NCI-H524 (cell line): ENCODE measurements at regions not wholly inside any gene's neighbourhood (a gene's known extent, or its start where the extent isn't known, plus 50 kb on each side); places are given as distances from the start of the nearest gene placed in this dataset.
A peak's percentile ranks its signal among the peaks of the same experiment; 100 is the strongest.
"Not testable (repeated sequence)": the region's sequence is repeated elsewhere in the genome, so short reads cannot be mapped to it uniquely, and the experiment has no call there.

Experiments used
- DNase-seq, 2 experiments: peaks; one replicate each; lab custom pipeline; 2025; lab: John Stamatoyannopoulos, UW

DNA sequence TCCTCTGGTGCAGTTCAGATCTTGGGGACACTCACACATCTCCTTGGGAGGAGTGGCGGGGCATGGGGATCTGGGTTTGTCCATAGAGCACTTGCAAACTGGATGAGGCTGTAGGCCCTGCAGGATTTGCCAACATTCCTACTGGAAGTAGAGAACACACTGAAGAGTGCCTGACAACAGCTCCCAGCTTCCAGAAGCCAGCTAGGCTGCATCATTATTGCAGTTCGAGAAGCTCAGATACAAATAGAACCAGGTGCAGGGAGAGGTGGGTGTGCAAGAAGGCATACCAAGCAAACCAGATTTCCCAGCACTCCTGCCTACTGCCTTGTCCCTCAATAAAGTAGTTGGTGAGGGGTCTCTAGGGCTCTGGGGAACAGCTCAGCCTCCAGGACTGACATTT is 52.5 kb downstream of the RHOB start:
- DNase-seq: no peak

DNA sequence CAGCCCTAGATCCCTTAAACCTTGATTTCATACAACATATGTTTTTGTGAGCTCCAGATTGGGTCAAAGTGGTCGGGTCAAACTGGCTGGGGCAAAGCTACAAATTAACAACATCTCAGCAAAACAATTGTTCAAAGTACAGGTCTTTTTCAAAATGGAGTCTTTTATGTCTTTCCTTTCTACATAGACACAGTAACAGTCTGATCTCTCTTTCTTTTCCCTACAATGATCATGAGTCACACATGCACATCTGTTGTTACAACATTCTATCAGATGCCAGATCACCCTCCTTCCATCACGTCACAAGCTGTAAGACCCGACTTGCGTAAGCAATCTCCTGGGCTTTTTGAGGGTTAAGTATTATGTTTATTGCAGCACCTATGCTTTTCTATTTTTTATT is 55.1 kb downstream of the RHOB start:
- no peak for DNase-seq

DNA sequence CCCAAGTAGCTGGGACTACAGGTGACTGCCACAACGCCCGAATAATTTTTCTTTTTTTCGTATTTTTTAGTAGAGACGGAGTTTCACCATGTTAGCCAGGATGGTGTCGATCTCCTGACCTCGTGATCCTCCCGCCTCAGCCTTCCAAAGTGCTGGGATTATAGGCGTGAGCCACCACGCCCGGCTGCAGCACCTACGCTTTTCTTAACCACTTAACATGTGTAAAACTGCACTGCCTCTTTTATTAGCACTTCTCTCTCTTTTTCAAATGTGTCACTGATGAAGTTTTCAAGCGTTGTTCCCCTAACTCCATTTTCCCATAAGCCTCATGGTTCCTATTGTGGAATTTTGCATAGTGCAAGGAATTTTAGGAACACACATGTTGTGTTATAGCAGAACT is 55.6 kb downstream of the RHOB start:
- not testable (repeated sequence) for DNase-seq

DNA sequence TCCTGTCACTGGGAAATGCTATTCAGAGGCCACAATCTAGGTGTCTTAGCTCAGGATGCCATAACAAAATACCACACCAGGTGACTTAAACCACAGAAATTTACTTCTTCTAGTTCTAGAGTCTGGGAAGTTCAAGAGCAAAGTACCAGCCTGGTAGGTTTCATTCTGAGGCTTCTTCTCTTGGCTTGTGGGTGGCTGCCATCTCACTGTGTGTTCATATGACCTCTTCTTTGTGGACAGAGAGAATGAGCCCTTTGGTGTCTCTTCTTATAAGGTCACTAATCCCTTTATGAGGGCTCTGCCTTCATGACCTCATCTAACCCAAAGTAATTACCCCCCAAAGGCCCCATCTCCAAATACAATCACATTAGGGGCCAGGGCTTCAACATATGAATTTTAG is 57.3 kb downstream of the RHOB start:
- no peak for DNase-seq

DNA sequence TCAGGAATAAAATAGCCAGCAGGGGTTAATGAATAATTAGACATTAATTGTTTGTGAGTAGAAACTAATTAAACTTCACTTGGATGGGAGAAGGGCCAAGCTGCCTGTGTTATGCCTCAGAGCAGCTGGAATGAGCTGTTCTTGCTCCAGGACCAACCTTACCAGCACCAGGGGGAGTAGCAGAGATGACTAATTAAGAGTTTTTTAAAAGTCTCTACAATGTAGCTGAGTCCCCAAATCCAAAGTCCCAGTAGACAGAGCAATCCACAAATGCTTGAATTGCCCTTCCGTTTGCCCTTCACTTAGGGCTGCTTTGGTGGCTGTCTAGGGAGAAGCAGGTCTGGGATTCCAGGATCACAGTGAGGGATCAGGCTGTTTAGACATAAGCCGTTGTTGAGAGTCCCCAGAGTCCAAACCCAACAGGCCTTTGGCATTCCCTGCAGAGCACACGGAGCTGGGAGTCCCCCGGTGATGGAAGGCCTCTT is 59.4 kb downstream of the RHOB start:
- DNase-seq: no peak

DNA sequence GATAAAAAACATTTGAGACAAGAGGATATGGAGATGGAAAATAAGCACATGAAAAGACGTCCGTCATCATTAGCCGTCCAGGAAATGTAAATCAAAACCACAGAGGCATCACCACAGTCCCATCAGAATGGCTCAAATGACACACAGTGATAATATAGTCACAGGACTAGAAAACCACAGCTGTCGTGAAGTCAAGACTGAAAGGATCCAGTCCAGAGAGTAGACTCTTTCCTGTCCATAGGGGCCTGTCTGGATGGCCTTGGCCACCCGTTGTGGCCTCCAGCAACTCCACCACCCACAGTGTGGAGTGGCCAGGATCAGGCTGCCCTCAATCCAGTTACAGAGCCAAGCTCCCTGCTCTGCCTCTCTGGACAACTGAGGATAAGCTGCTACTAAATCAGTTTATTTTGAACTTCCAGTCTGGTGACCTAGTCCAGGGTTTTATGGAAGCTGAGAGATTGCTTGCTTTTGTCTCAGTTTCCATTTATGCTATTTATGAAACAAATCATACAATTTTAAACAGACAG is 60.4 kb downstream of the RHOB start:
- DNase-seq: no peak

DNA sequence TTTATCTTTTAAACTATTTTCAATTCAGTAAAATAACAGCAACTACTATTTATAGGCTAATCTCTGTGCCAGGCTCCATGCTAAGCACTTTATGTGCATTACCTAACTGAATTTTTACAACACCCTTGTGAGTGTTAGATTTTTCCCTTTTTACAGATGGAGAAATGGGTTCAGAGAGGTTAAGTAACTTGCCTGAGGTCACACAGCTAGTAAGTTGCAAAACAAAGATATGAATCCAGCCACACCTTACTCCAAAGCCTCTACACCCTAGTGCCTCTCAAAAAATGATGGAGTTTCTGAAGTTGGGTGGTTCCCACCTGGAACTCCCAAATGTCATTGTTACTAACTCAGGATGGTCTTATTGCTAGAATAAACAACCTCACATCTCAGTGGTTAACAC is 60.8 kb downstream of the RHOB start:
- DNase-seq: no peak

DNA sequence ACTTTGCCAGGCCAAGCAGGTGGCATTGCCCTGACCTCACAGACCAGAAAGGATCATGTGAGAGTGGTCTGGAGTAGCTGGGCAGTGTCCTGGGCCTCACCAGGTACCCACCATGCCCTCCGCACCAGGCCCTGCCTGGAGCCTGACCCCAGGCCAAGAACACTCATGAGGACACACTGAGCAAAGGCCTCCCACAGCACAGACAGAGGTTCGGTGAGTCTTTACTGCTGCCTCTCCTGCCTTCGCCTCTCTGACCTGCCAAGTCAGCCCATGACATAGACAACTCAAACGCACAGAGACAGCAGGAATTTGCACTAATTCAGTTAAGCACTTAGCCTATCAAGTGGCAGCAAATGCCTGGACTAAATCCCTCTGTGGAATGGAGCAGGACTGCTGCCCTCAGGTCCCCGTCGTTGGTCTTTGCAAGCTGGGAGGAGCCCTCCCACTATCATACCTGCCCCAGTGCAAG is 62.5 kb downstream of the RHOB start:
- DNase-seq: peak; percentile 8 to 64

DNA sequence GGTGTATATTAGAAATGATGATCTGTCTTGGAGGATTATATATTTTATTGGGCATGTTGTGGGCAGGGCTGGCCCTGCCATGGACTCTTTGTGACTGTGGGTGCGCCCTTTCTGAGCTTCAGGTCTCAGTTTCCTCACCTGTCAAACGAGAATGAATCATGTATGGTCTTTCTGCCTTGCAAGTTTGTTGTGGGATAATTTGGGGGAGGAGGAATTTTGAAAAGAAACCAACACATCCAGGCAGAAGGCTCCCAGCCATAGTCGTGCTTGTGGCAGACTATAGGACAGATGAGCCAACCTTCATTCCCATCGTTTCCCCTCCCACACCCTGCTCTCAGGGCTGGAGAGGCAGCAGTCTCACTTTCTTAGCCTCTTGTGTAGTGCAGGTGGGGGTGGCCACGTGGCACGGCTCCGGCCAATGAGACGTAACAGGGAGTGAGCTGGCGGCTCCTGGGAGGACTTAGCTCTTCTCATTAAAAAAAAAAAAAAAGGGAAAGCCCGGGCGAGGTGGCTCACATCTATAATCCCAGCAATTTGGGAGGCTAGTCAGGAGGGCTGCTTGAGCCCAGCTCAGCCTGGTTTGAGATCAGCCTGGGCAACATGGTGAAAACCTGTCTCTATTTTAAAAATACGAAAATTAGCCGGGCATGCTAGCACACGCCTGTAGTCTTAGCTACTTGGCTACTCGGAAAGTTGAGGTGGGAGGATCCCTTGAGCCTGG is 63.1 kb downstream of the RHOB start:
- DNase-seq: peak; percentile 89 to 97

DNA sequence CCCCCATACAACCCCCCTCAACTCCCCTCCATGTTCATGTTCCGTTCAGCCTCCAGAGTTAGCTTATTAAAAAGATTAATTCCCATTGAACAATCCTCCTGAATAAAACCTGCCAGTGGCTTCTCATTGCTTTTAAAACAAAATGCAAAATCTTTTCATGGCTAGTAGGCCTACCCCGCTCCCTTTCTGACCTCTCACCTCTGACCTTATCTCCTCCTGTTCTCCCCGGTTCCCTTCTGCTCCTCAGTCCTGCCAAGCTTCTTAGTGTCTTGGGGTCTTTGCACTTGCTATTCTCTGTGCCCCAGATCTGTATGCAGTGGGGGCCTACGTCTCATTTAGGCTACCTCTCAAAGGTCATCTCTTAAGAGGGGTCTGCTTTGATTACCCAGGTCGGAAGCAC is 64.3 kb downstream of the RHOB start:
- DNase-seq: no peak

DNA sequence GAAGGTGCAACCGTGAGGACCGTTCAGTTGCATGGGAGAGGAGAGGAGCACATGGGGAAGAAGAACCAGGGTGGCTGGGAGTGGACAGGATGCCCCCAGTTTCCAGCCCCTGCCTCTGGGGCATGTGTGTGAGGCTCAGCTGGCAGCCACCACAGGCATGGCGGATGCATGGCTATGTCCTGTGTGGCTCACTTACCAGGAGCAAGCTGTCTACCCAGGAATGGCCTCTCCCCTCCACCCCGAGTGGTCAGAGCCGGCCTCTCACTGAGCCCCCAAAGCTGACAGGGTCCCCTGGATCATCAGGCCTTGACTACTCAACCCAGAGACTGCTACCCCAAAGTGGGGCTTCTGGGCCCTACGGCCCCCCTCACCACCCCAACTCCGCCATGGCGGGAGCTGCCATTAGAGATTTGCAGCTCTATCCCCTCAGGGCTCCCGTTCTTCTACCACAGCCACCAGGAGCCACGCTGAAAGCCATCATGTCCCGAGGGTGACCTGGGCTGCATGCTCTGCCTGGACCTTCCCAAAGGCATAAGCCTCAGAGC is 65.3 kb downstream of the RHOB start:
- DNase-seq: no peak

DNA sequence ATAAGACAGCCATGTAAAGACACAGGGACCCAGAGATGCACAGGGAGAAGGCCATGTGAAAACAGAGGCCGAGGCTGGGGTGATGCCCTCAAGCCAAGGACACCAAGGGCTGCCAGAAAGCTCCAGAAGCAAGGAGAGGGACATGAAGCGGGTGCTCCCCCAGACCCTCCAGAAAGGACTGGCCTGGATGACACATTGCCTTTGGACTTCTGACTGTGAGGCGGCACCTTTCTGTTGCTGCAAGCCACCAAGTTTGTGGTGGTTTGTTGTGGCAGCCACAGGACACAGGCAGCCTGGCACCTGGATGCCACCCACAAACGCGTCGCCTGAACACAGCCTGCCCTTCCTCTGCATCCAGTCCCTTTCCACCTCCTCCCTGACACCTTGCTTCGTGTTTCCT is 67.1 kb downstream of the RHOB start:
- no peak for DNase-seq

DNA sequence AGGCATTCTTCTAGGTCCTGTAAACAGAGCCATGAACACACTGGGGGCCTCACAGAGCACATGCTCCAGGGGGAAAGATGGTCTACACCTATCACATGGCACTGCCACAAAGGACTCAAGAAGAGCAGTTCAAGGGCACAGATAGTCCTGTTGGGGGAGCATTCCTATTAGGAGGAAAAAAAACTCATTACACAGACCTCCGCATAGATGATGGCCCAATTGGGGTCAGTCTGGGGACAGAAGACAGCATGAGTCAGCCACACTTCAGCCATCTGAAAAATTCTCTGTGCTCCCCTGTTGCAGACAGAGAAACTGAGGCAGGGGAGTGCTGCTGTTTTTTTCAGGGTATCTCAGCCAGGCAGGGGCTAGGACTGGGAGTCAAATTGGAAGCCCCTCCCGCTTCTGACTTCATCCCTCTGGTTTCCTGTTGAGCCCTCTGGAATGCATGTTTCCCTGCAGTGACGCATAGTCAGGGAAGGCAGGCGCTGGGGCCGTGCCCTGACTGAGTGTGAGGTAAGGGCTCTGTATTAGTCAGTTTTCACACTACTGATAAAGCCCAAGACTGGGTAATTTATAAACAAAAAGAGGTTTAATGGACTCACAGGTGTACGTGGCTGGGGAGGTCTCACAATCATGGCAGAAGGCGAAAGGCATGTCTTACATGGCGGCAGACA is 67.9 kb downstream of the RHOB start:
- no peak for DNase-seq

DNA sequence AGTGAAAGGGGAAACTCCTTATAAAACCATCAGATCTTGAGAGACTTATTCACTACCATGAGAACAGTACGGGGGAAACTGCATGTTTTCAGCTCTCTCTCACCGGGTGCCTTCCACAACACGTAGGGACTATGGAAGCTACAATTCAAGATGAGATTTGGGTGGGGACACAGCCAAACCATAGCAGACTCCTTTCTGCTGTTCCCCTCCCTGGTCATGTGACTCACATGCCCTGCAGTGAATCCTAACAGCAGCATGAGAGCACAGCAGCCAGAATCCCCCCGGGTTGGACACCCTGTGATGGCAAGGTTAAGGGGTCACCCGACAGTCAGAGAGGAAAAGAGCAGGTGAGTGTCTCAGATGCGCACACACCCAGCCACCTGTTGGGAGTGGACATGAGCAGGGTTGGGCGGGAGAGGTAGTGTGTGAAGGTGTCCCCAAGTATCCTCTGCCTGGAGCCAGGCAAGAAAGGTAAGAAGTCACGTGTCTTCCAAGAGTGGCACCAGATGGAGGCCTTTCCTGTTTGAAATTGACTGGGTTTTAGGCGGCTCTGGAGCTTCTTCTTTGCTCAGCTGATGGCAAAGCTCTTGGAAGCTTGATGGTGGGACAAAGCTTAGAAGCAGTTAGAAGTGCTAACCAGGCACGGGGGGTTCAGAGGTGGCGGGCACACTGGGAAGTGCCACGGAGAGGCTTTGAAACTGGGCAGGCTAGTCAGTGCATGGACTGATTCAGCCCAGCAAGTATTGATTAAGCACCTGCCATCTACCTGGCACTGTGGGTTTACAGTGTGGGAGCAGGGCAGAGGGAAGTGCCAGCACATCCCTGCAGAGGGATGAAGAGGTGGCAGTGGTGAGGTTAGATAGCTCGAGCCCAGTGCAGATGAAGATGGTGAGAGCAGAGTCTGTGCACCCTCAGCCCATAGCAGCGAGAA is 68.7 kb downstream of the RHOB start:
- DNase-seq: no peak

DNA sequence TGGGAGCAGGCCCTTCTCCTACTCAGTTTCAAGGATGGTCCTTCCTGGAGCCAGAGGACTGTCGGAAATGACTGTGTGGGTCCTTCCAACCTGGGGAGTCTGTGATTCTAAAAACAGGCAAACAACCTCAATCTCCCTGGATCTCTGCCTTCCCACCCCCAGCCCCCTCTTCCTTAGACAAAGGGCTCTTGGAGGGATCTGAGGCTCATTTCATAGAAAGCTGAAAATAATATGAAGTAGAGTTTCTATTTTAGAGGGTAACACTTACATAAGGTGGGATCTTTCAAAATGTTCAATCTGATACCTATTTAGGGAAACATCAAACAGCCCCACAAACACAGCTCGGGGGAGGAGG is 69.4 kb downstream of the RHOB start:
- DNase-seq: no peak

DNA sequence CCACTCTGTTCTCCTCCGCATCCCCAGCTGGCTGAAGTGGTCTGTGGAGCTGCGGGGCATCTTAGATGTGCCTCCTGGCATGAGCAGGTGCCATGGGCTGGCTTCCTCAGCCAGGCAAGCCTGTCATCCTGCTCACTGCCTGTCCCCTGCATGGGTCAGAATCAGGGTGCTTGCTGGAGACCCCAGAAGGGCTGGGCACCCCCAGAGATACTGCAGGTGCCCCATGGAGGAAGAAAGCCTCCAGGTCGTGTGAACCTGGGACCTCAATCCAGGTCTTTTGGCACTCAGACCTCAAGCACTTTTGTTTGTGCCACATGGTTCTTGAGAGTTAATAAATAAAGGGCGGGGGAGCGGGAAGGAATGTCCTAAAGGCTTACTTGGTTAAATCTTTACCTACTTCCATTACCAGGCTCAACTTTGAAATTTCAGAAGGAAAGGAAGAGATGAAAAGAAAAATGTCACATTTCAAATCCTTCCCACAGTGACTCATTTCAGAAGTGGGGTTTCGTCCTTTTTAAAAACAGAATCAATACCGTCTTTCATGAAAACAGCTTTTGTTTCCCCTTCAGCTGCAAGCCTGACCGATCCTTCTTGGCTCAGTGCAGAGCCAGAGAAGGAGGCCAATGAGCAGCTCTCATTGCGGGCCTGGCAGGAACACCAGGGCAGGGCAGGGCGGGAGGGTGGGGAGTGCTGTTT is 69.9 kb downstream of the RHOB start:
- DNase-seq: no peak

DNA sequence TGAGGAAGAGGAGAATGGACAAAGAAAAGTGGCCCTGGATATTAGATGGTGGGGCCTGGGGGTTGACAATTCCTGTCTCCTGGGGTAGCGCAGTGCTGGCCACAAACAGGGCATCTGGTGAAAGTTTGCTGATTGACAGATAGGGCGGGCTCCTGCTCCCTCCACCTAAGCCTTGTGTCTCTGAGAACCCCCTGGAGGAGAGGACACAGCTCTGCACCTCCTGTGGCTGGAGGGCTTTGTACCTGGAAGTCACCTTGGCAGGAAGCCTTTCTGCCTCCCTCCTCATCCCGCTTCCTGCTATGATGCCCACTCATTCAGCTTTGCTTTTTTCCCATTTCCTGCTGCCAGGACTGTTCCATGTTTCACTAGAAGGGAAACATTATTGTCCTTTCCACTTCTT is 72.4 kb downstream of the RHOB start:
- DNase-seq: no peak

DNA sequence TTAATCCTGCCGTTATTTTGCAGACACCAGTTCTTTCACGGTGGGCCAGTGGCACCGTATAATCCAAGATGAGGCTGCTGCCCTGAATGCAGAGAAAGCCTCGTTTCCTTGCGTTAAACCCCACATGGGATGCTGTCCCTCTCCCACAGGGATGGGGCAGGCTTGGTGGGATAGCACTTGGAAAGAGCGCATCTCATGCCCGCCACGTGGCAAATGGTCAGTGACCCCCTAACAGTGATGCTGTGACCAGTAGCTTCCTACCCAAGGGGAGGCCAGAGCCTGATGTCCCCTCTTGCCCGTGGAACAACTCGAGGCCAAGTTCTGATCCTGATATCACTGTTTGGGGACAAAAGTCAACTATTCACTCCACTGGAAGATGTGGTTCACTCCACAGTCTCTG is 73.3 kb downstream of the RHOB start:
- no peak for DNase-seq

DNA sequence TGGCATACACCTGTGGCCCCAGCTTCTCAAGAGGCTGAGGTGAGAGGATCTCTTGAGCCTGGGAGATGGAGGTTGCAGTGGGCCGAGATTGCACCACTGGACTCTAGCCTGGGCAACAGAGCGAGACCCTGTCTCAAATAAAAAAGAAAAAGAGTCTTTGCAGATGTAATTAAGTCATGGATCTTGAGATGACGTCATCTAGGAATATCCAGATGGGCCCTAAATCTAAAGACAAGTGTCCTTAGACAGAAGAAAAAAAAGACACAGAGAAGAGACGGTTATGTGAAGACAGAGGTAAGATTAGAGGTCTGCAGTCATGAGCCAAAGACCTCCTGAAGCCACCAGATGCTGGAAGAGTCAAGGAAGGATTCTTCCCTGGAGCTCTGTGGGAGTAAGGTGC is 74.3 kb downstream of the RHOB start:
- no peak for DNase-seq

DNA sequence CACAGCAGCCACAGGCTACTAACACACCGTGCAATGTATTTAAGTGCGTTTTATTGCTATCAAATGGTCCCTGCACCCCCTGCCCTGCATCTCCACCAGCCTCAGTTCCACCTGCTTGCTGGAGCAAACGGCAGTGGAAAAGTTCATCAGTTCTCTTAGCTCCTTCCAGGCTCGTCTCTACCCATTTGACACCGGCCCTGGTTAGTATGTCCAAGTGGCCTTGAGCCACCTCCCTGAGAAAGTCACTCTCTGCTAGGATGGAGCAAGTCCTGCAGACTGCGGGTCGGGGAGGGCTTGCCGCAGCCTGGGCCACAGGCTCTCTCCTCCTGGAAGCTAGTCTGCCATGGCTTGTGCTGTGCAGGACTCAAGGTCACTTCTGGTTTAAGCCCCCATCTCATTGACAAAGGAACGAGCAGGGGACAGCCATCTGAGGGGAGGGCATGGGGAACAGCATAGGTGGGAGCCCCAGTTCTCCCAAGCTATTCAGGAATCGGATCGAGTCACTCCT is 74.9 kb downstream of the RHOB start:
- no peak for DNase-seq

DNA sequence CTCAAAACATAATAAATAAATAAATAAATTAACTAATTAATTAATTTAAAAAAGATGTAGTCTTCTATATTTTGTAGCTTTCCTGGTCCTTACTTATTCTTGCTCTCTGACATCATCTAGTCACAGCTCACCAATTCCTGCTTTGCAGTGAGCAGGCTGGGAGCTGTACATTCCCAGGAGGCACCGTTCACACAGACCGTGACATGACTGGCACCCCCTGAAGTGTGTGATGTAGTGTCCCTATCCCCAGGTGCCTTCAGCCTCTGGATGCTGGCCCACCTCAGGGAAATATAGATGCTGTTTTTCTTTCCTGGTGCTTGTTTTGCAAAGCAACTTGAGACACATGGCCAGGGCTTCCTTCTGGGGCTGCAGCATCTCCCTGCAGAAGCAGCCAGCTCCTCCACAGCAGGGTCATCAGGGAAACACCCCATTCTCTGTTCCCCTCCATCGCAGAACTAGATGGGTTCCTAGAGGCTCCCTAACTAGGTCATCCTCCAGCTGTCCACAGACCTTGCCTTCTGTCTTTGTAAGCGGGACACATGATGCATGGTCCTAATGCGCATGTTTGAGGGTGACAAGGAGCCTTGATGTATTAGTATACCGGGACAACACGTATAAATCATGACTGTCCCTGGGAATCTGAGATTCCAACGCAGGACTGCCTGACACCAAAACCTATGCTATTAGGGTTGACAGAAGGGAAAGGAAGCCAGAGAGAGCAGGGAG is 76.4 kb downstream of the RHOB start:
- DNase-seq: no peak
